HFFc6 (cell line): ENCODE measurements at regions not wholly inside any gene's neighbourhood (a gene's known extent, or its start where the extent isn't known, plus 50 kb on each side); places are given as distances from the start of the nearest gene placed in this dataset.
"Not testable (repeated sequence)": the region's sequence is repeated elsewhere in the genome, so short reads cannot be mapped to it uniquely, and the experiment has no call there.

Source experiments
- DNase-seq: peaks from one replicate; pipeline ENCODE4 v3.0.0-alpha.2; 2018
- H3K27ac Mint-ChIP-seq: 2 replicates; pipeline ENCODE4 v1.8.0; 2020; ENCODE audit warnings: mild to moderate bottlenecking, mixed read lengths
- H3K27me3 Mint-ChIP-seq: 2 replicates; pipeline ENCODE4 v1.8.0; 2021; ENCODE audit warnings: mild to moderate bottlenecking, moderate library complexity, mixed read lengths; ENCODE audit not compliant: insufficient read depth
- H3K36me3 Mint-ChIP-seq: 2 replicates; pipeline ENCODE4 v1.8.0; 2021; ENCODE audit warnings: low read depth, mixed read lengths
- H3K4me1 Mint-ChIP-seq: 2 replicates; pipeline ENCODE4 v1.8.0; 2020; ENCODE audit warnings: low read depth, mixed read lengths
- H3K4me3 Mint-ChIP-seq: 2 replicates; pipeline ENCODE4 v1.8.0; 2020; ENCODE audit warnings: mild to moderate bottlenecking, moderate library complexity, mixed read lengths
- H3K9me3 Mint-ChIP-seq: 2 replicates; pipeline ENCODE4 v1.8.0; 2020; ENCODE audit warnings: mild to moderate bottlenecking, mixed read lengths
- TF ChIP-seq, protein P1 (sequence below): fragments of 200-600 bp; sonication (generic); IDR thresholded peaks from 2 replicates; pipeline ENCODE4 v1.5.0; 2021; ENCODE audit warnings: antibody characterized with exemption, mild to moderate bottlenecking

- Mint-ChIP-seq H3K9me3 (peaks cover 81% of the 10 kb centered on the region), H3K27me3 (peaks cover 6% of the 10 kb centered on the region), H3K4me1 (no peaks in the 10 kb centered on the region), H3K4me3 (no peak overlapping the region), H3K36me3 (0 out of 2 replicates have a peak, but pooled peaks cover 4% of the 10 kb centered on the region), H3K27ac (no peak overlapping the region)
- DNase-seq = no peak
- TF ChIP-seq, protein P1, sequence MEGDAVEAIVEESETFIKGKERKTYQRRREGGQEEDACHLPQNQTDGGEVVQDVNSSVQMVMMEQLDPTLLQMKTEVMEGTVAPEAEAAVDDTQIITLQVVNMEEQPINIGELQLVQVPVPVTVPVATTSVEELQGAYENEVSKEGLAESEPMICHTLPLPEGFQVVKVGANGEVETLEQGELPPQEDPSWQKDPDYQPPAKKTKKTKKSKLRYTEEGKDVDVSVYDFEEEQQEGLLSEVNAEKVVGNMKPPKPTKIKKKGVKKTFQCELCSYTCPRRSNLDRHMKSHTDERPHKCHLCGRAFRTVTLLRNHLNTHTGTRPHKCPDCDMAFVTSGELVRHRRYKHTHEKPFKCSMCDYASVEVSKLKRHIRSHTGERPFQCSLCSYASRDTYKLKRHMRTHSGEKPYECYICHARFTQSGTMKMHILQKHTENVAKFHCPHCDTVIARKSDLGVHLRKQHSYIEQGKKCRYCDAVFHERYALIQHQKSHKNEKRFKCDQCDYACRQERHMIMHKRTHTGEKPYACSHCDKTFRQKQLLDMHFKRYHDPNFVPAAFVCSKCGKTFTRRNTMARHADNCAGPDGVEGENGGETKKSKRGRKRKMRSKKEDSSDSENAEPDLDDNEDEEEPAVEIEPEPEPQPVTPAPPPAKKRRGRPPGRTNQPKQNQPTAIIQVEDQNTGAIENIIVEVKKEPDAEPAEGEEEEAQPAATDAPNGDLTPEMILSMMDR = no peak
These were observed 433.1 kb upstream of the KAZN start for GRCh38 chr1:14165371-14165801.

GRCh38 chr1:14167884-14168283 lies 430.6 kb upstream of the KAZN start:
- H3K36me3 Mint-ChIP-seq = 0 out of 2 replicates have a peak, but pooled peaks cover 2% of the 10 kb centered on the region

DNA sequence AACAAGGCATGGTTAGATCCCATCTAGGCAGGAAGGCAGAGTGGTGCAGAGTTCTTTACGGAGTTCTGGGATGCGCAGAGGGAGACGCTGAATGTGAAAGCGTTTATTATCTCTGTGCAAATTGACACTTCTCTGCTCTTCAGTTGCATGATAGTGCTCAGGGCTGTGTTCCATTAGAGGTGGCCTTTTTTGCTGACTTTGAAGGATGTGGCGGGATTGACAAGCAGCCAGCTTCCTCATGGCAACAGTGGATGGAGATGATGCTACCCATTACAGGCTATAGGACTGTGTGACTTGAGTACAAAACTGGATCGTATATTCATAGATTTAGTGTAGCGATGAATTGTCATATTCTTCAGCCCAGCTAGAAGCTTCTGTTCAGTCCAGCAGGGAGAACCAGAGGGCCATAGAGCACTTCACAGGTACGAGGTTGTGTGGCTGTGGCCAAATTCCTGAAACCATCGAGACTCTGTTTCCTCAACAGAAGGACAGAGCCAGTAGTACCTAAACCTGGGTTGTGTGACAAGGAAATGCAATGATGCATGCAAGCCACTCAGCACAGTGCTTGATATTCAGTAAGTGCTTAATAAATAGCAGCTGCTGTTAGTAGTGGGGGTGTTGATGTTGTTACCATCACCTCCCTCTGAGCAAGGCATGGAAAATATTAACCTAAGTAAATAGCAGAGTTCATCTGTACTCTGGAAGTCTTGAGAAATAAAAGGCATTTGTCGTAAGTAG lies 430.0 kb upstream of the KAZN start:
- DNase-seq = no peak
- peaks cover 6% of the 10 kb centered on the region for H3K27me3 Mint-ChIP-seq
- TF ChIP-seq, protein P1 = no peak
- no peak overlapping the region for H3K4me3 Mint-ChIP-seq
- H3K4me1 Mint-ChIP-seq = no peaks in the 10 kb centered on the region
- peaks cover 74% of the 10 kb centered on the region for H3K9me3 Mint-ChIP-seq
- H3K36me3 Mint-ChIP-seq = no peaks in the 10 kb centered on the region
- H3K27ac Mint-ChIP-seq = no peak overlapping the region

More at GRCh38 chr1:14167884-14168283, 430.6 kb upstream of the KAZN start:
- Mint-ChIP-seq H3K4me1 (no peaks in the 10 kb centered on the region), H3K4me3 (no peak overlapping the region), H3K27me3 (peaks cover 6% of the 10 kb centered on the region), H3K9me3 (peaks cover 75% of the 10 kb centered on the region), H3K27ac (no peak overlapping the region)
- no peak for DNase-seq
- TF ChIP-seq, protein P1 = no peak

DNA sequence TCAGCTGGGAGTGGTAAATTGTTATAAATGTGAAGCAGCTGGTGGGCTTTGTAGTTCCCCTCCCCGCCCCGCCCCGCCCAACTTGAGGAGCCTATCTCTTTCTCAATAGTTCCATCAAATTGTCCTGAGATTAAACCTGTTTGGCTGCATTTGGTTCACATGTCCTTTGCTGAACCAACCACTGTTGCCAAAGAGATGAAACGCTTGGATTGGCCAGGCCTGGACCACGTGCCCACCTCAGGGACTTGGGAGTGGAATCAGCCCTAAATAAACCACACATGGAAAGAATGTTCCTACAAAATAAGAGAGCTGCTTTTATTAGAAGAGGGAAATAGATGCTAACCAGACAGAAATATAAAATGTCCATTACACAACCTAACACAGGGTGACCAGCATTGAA lies 424.9 kb upstream of the KAZN start:
- Mint-ChIP-seq H3K9me3 (peaks cover 55% of the 10 kb centered on the region), H3K27me3 (peaks cover 2% of the 10 kb centered on the region; the same call in 1 of the 2 replicates), H3K4me3 (no peak overlapping the region), H3K4me1 (no peaks in the 10 kb centered on the region), H3K36me3 (no peaks in the 10 kb centered on the region), H3K27ac (no peak overlapping the region)
- no peak for DNase-seq
- TF ChIP-seq, protein P1 = no peak

DNA sequence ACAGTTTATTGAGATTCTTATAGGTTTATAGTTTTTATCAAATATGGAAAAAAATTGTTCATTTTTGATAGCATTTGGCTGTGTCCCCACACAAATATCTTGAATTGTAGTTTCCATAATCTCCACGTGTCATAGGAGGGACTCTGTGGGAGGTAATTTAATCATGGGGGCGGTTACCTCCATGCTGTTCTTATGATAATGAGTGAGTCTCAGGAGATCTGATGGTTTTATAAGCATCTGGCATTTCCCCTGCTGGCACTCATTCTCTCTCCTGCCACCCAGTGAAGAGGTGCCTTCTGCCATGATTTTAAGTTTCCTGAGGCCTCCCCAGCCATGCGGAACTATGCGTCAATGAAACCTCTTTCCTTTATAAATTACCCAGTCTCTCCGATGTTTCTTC lies 420.6 kb upstream of the KAZN start:
- not testable (repeated sequence) for H3K4me3 Mint-ChIP-seq, H3K4me1 Mint-ChIP-seq, H3K27me3 Mint-ChIP-seq, H3K27ac Mint-ChIP-seq, DNase-seq, H3K36me3 Mint-ChIP-seq
- peaks cover 61% of the 10 kb centered on the region for H3K9me3 Mint-ChIP-seq

DNA sequence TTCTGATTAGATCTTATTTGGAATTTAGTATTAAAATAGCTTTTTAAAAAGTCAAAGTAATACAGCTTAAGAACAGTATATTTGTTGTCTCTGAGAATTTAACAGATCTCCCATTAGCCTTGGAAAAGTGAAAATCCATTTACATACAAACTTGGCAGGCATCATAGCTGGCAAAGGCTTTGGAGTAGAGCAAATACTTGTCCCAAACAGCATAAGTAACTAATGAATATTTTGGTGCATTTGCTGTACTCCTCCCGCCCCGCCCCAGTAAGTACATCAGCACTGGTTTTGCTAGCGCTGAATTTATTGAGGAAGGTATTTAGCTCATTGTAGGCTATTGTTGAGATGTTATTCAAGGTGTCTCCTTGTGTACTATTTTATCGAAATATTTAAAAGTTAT lies 417.7 kb upstream of the KAZN start:
- H3K36me3 Mint-ChIP-seq = no peaks in the 10 kb centered on the region; the same call in 1 of the 2 replicates
- TF ChIP-seq, protein P1 = no peak
- DNase-seq = no peak
- H3K4me1 Mint-ChIP-seq = no peaks in the 10 kb centered on the region
- peaks cover 53% of the 10 kb centered on the region for H3K9me3 Mint-ChIP-seq
- no peak overlapping the region for H3K4me3 Mint-ChIP-seq
- peaks cover 2% of the 10 kb centered on the region; the same call in 1 of the 2 replicates for H3K27me3 Mint-ChIP-seq
- H3K27ac Mint-ChIP-seq = no peak overlapping the region
